H4 (cell line): ENCODE measurements at regions not wholly inside any gene's neighbourhood (a gene's known extent, or its start where the extent isn't known, plus 50 kb on each side); places are given as distances from the start of the nearest gene placed in this dataset.

Experiments
- DNase-seq: peaks from one replicate; pipeline ENCODE4 v3.0.0-alpha.2; 2015; ENCODE audit warnings: low spot score

DNA sequence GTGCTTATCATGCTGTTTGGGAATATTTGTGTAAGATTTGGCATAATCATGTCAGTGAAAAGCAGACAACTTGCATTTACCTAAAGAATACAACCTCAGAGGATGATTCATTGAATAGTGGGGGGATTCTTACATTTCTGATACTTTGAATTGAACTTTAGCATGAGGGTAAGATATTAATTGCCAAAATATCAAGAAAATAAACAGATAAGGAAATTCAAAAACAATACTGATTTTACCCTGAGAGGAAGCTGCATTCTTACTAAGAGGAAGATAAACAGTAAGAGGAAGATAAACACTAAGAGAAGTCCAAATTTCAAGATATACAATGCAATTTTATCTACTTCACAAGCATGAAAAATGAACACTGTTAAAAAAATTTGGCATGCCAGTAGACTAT is 2564.3 kb upstream of the PCDH20 start:
- DNase-seq, result no peak

GRCh38 chr13:63972328-63972727 is 2556.7 kb upstream of the PCDH20 start:
- no peak for DNase-seq

GRCh38 chr13:63954683-63955082 is 2539.0 kb upstream of the PCDH20 start:
- no peak for DNase-seq

DNA sequence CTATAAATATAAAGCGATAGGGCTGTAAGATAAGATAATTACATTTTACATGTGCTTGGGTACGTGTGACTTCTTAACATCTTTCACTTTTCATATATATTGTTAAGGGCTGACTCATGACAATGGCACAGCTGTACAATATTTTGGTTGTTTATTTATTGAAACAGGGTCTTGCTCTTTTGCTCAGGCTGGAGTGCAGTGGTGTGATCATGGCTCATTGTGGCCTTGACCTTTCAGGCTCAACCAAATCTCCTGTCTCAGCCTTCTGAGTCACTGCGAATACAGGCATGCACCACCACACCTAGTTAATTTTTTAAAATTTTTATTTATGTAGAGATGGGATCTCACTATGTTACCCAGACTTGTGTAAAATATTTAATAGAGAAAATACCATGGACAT is 2532.4 kb upstream of the PCDH20 start:
- DNase-seq, result no peak

DNA sequence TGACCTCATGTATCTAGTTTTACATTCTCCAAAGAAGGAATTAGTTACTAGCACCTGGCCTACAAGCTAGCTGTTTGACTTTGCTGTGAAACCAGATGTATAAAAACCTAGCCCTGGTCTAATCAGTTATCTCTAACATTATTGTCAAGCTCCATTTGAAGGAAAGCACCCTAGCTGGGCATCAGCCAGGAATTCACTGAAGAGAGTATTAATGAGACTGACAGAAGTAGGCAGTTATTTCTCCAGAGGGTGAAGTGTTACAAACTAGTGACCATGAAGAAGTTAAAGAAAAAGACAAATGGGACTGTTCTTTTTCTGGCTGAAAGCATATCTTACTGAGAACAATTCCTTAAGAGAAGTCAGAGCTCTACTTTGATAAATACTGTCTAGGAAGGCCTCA is 2529.3 kb upstream of the PCDH20 start:
- no peak for DNase-seq

GRCh38 chr13:63942372-63942771 is 2526.7 kb upstream of the PCDH20 start:
- no peak for DNase-seq

DNA sequence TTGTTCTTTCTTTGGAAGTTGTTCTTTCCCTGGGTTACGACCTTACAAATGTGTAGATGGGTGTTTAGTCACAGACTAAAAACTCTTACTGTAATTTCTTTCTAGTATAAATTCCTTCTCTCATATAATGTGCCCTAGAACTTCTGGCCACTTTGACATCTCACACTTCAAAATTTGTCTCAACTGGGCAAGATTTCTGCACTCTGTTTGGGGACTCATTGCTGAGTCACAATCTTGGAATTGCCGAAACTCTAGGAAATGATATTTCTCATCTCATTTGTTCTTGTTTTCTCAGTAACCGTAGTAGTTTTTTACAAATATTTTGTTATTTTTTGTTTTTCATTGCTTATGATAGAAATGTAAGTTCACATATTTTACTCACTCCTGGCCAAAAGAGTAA is 2523.2 kb upstream of the PCDH20 start:
- no peak for DNase-seq

DNA sequence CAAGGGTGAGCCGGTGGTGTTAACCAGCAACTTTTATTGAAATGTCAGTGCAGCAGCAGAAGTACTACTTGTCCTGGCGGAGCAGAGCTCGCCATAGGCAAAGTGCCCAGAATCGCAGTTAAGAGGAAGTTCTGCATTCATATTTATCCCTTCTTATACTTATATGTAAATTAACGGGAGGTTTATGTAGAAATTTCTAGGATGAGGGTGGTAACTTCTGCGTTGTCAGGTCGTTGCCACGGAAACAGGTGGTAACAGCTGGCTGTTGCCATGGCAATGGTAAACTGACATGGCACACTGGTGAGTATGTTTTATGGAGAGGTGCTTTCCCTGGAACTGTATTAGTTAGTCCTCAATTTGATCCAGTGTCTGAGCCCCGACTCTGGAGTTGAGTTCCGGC is 2494.9 kb upstream of the PCDH20 start:
- DNase-seq, result no peak

GRCh38 chr13:63909726-63910375 is 2494.2 kb upstream of the PCDH20 start:
- no peak for DNase-seq

DNA sequence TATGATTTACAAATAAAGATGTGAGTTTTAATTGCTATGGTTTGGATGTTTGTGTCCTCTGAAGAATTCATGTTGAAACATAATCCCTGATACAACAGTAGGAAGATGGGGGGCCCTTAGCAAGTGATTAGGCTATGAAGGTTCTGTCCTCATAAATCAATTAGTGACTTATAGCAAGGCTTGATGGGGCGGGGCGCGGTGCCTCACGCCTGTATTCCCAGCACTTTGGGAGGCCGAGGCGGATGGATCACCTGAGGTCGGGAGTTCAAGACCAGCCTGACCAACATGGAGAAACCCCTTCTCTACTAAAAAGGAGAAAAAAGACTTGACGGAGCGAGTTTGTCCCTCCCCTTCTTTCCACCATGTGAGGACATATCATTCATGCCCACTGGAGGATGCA is 2486.5 kb upstream of the PCDH20 start:
- DNase-seq, result no peak

DNA sequence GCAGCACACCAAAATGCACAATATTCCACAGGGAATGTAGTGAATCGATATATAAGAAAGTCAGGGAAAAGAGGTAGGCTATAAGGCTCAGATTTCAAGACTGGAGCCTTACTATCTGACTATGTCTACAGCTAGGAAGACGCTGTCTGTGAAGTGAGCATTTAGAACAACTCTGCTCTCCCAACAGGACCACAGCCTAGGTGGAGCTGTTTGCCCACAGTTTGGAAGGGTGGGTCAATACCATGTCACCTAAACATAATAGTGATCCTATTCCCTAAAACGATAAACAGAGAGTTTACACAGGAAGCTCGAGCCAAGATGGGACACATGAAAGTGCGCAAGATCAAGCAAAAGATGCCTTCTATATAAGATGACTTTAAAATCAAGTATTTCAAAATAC is 2486.0 kb upstream of the PCDH20 start:
- no peak for DNase-seq

- no peak for DNase-seq
These were observed 2484.8 kb upstream of the PCDH20 start for GRCh38 chr13:63900406-63900805.

- DNase-seq, result no peak
These were observed 2480.7 kb upstream of the PCDH20 start for GRCh38 chr13:63896321-63896720.

GRCh38 chr13:63882052-63882451 is 2466.4 kb upstream of the PCDH20 start:
- no peak for DNase-seq

GRCh38 chr13:63880705-63881104 is 2465.1 kb upstream of the PCDH20 start:
- DNase-seq, result no peak

DNA sequence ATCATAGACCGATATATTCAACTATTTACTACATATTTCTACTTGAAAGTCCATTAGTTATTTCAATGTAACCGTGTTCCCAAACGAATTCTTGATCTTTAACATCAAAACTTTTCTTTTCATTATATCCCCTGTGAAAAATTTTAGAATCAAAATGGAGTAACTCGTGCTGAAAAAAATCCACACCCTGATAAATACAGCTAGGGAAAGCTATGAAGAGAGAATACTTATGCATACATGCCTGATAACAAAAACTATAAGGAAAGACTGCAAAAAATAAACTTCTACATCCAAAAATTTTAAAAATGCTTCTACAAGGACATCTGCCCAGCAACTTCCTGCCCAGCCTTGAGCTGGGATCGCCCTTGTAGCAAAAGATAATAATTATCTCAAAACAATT is 2458.3 kb upstream of the PCDH20 start:
- no peak for DNase-seq

- no peak for DNase-seq
These were observed 2448.7 kb upstream of the PCDH20 start for GRCh38 chr13:63864171-63864902.

GRCh38 chr13:63855457-63856118 is 2439.9 kb upstream of the PCDH20 start:
- DNase-seq, result no peak

DNA sequence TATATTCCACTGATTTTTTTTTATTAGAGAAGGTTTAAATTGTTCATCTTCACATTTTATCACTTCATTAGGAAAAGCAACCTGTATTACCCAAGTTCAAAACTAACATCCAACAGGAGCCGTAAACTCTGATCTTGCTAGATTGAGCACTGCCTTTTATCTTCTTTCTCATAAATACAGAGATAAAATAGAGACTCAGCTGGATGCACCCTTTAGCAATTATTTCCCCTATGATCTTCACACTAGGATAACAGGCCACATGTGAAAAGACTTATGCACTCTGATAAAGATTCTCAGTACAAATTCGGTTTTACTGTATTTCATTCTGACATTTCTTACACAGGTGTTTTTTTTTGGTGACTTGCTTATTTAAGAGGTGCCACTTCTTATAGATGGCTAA is 2438.2 kb upstream of the PCDH20 start:
- DNase-seq, result no peak

- no peak for DNase-seq
These were observed 2435.9 kb upstream of the PCDH20 start for GRCh38 chr13:63851526-63851925.

GRCh38 chr13:63843766-63844699 is 2428.4 kb upstream of the PCDH20 start:
- DNase-seq, result no peak

DNA sequence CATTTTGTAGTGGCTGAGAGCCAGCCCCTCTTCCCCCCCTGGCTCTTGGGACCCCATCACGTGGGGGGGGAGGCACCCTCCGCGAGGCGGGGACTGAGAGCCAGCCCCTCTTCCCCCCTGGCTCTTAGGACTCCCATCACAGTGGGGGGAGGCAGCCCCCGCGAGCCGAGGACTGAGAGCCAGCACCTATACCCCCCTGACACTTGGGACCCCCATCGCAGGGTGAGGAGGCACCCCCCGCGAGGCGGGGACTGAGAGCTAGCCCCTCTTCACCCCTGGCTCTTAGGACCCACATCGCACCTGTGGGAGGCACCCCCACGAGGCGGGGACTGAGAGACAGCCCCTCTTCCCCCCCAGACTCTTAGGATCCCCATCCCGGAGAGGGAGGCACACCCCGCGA is 2426.5 kb upstream of the PCDH20 start:
- DNase-seq, result no peak
